ENCODE measurements at regions not wholly inside any gene's neighbourhood (a gene's known extent, or its start where the extent isn't known, plus 50 kb on each side); places are given as distances from the start of the nearest gene placed in this dataset.

DNA sequence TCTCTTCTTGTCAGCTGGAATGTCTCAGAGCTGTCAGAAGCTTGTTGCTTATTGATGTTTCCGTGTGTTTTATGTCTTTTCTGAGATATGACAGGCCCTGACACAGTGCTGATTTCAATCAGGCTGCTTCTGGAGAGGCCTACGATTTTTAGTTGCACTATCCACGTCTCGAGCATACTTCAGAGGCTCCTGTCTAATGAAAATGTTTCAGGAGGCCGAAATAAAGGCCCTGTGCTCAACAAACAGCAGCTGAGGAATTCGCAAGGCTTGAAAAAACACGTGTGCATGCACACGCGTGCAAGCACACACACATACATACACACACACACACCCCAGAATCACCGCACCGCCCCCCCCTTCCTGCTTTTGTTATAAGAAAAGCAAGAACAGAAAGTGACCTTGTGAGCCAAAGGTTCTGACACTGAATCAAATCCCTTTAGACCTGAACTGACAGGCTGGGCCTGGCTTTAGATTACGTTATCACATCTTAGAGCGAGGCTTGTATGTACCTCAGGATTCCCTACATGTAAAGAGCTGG lies 296.6 kb downstream of the NR2F2 start:
- CTCF ChIA-PET = no interaction called here
- TF ChIP-seq NFRKB (IDR thresholded peaks at IDR 0.05) = no peak
- TF ChIP-seq PKNOX1 (IDR thresholded peaks at IDR 0.05) = no peak
- no peak for TF ChIP-seq ZNF384 (IDR thresholded peaks at IDR 0.05)
- no peak for TF ChIP-seq BHLHE40 (IDR thresholded peaks at IDR 0.05; ENCODE audit: borderline replicate concordance)
- no peak for TF ChIP-seq FOXM1 (IDR thresholded peaks at IDR 0.05; ENCODE audit: borderline replicate concordance)
- no peak for TF ChIP-seq SP1 (IDR thresholded peaks at IDR 0.05)
- no peak for TF ChIP-seq FOXK2 (IDR thresholded peaks at IDR 0.05)
- no peak for TF ChIP-seq CTBP1 (IDR thresholded peaks at IDR 0.05; ENCODE audit: borderline replicate concordance)
- TF ChIP-seq HDGF (IDR thresholded peaks at IDR 0.05; ENCODE audit: borderline replicate concordance) = no peak
- DNase-seq (ENCODE audit: extremely low spot score) = no peak
- POLR2A ChIA-PET = no interaction called here

DNA sequence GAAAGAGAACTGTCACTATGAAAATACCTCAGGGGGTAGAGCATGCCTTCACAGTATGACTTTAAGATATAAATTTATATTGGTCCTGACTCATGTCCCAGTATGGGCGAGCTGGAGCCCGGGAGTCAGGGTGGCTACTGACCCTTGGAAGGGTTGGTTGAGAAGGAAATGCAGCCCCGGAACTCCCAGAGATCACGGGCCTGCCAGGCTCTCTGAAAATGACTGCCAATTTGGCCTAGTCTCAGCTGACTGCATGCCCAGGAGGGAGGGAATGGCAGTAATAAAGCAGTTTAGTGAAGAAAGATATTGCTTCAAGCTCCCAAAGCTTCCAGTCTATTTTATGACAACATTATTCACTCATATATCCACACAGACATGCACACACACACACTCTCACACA lies 299.0 kb downstream of the NR2F2 start:
- ChIA-PET CTCF (no interaction called here), POLR2A (no interaction called here)
- no peak for DNase-seq (ENCODE audit: extremely low spot score)
- no peak for TF ChIP-seq HDGF (IDR thresholded peaks at IDR 0.05; ENCODE audit: borderline replicate concordance)
- 0 out of 2 replicates have a peak, but pooled peaks have one; percentile 3 for TF ChIP-seq PKNOX1 (IDR thresholded peaks at IDR 0.05)

DNA sequence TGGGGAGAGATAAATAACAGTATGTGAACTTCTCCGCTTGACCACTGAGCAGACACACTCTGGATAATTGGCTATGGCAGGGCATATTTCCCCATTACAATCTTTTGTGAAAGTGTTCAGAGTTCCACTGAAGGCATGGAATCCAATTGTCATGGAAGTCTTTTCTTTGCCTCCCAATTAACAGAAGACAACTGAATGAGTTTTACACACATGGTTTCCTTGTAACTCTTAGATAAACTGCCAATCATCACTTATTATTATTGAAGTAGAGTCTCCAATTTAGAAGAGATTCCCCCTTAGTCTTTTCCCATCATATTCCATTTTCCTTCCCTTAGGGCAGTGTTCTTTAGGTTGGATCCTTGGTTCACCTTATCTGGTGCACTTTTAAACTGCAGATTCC lies 308.3 kb downstream of the NR2F2 start:
- ChIA-PET POLR2A (no interaction called here), CTCF (no interaction called here)
- no peak for DNase-seq (ENCODE audit: extremely low spot score)
- no peak for TF ChIP-seq TARDBP (IDR thresholded peaks at IDR 0.05)
- no peak for TF ChIP-seq CTBP1 (IDR thresholded peaks at IDR 0.05; ENCODE audit: borderline replicate concordance)
- TF ChIP-seq SP1 (IDR thresholded peaks at IDR 0.05) = no peak
- no peak for TF ChIP-seq ARNT (IDR thresholded peaks at IDR 0.05)
- TF ChIP-seq SUZ12 (IDR thresholded peaks at IDR 0.05) = no peak
- TF ChIP-seq ZNF384 (IDR thresholded peaks at IDR 0.05) = no peak
- no peak for TF ChIP-seq ELF4 (IDR thresholded peaks at IDR 0.05)
- TF ChIP-seq NFRKB (IDR thresholded peaks at IDR 0.05) = no peak
- no peak for TF ChIP-seq L3MBTL2 (conservative IDR thresholded peaks at IDR 0.05)
- no peak for TF ChIP-seq FOXM1 (IDR thresholded peaks at IDR 0.05; ENCODE audit: borderline replicate concordance)
- no peak for TF ChIP-seq FOXA1 (IDR thresholded peaks at IDR 0.05)
- TF ChIP-seq BHLHE40 (IDR thresholded peaks at IDR 0.05; ENCODE audit: borderline replicate concordance) = no peak
- no peak for TF ChIP-seq PKNOX1 (IDR thresholded peaks at IDR 0.05)
- TF ChIP-seq LEF1 (IDR thresholded peaks at IDR 0.05; ENCODE audit: borderline replicate concordance) = no peak
- no peak for TF ChIP-seq HDGF (IDR thresholded peaks at IDR 0.05; ENCODE audit: borderline replicate concordance)
- no peak for TF ChIP-seq FOXK2 (IDR thresholded peaks at IDR 0.05)

DNA sequence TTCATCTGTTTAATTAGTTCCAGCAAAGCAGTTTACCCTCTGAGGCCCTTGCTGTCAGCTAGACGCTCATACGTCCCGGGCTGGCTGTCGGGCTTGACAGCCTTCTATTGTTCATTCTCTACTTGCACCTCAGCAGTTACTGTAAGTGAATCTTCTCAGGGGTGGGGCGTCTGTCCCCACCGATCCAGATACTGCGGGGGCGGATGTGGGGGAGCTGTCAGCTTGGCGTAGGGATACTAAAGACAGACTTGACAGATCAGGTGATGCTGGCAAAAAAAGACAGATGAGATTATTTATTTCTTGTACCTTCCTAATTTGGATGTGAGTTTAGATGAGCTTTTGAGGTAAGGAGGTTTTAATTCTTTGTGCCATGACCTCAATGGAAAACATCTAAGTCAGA lies 315.3 kb downstream of the NR2F2 start:
- TF ChIP-seq BHLHE40 (IDR thresholded peaks at IDR 0.05; ENCODE audit: borderline replicate concordance) (no peak), FOXM1 (IDR thresholded peaks at IDR 0.05; ENCODE audit: borderline replicate concordance) (no peak), ZNF384 (IDR thresholded peaks at IDR 0.05) (no peak), SP1 (IDR thresholded peaks at IDR 0.05) (no peak), L3MBTL2 (conservative IDR thresholded peaks at IDR 0.05) (no peak), NFRKB (IDR thresholded peaks at IDR 0.05) (no peak), SUZ12 (IDR thresholded peaks at IDR 0.05) (no peak), ARNT (IDR thresholded peaks at IDR 0.05) (no peak), TARDBP (IDR thresholded peaks at IDR 0.05) (no peak), CTBP1 (IDR thresholded peaks at IDR 0.05; ENCODE audit: borderline replicate concordance) (no peak), HDGF (IDR thresholded peaks at IDR 0.05; ENCODE audit: borderline replicate concordance) (no peak), FOXK2 (IDR thresholded peaks at IDR 0.05) (no peak), FOXA1 (IDR thresholded peaks at IDR 0.05) (no peak), LEF1 (IDR thresholded peaks at IDR 0.05; ENCODE audit: borderline replicate concordance) (no peak), ELF4 (IDR thresholded peaks at IDR 0.05) (no peak), PKNOX1 (IDR thresholded peaks at IDR 0.05) (no peak)
- ChIA-PET CTCF (no interaction called here), POLR2A (no interaction called here)
- DNase-seq (ENCODE audit: extremely low spot score) = no peak

DNA sequence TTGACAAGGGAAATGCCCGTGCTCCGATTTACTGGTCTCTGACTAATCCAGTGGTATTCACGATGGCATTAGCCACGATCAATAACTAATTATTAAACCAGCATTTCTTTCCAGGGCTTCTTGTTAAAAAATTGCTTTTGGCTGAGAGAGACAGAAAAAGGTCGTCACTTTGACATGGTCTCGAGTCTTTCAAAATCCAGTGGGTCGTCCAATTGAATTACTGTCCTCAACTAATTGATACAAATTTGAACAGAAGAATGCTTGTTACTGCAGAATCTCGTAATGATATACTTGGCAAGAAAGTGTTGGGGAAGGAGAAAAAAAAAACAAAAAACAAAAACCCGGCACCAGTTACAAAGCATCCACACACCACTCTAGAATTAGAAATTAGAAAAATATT lies 318.4 kb downstream of the NR2F2 start:
- ChIA-PET POLR2A (no interaction called here), CTCF (no interaction called here)
- TF ChIP-seq CTBP1 (IDR thresholded peaks at IDR 0.05; ENCODE audit: borderline replicate concordance) (no peak), LEF1 (IDR thresholded peaks at IDR 0.05; ENCODE audit: borderline replicate concordance) (no peak), BHLHE40 (IDR thresholded peaks at IDR 0.05; ENCODE audit: borderline replicate concordance) (no peak), NFRKB (IDR thresholded peaks at IDR 0.05) (no peak), TARDBP (IDR thresholded peaks at IDR 0.05) (no peak), FOXA1 (IDR thresholded peaks at IDR 0.05) (no peak), ZNF384 (IDR thresholded peaks at IDR 0.05) (no peak), FOXK2 (IDR thresholded peaks at IDR 0.05) (no peak), PKNOX1 (IDR thresholded peaks at IDR 0.05) (no peak), FOXM1 (IDR thresholded peaks at IDR 0.05; ENCODE audit: borderline replicate concordance) (no peak), HDGF (IDR thresholded peaks at IDR 0.05; ENCODE audit: borderline replicate concordance) (no peak), ARNT (IDR thresholded peaks at IDR 0.05) (no peak), SP1 (IDR thresholded peaks at IDR 0.05) (no peak), L3MBTL2 (conservative IDR thresholded peaks at IDR 0.05) (no peak), SUZ12 (IDR thresholded peaks at IDR 0.05) (no peak), ELF4 (IDR thresholded peaks at IDR 0.05) (no peak)
- DNase-seq (ENCODE audit: extremely low spot score) = no peak

Measured in HEK293T (cell line).